ENCODE measurements at regions not wholly inside any gene's neighbourhood (a gene's known extent, or its start where the extent isn't known, plus 50 kb on each side); places are given as distances from the start of the nearest gene placed in this dataset.

GRCh38 chr7:70857793-70858545, 274.0 kb upstream of the GALNT17 start:
- TF ChIP-seq POLR2AphosphoS5 (IDR thresholded peaks at IDR 0.05) (no peak), CTCF (IDR thresholded peaks at IDR 0.05) (no peak), POLR2A (IDR thresholded peaks at IDR 0.05) (no peak), EP300 (IDR thresholded peaks at IDR 0.05) (no peak)

All from gastroesophageal sphincter (tissue), 3 donors.